NCI-H1105 treated with DMSO at 0.1 percent for 48 hours (cell line): ENCODE measurements at regions not wholly inside any gene's neighbourhood (a gene's known extent, or its start where the extent isn't known, plus 50 kb on each side); places are given as distances from the start of the nearest gene placed in this dataset.

ENCODE experiments used
- DNase-seq: peaks from one replicate; lab custom pipeline; 2025; lab: John Stamatoyannopoulos, UW

DNA sequence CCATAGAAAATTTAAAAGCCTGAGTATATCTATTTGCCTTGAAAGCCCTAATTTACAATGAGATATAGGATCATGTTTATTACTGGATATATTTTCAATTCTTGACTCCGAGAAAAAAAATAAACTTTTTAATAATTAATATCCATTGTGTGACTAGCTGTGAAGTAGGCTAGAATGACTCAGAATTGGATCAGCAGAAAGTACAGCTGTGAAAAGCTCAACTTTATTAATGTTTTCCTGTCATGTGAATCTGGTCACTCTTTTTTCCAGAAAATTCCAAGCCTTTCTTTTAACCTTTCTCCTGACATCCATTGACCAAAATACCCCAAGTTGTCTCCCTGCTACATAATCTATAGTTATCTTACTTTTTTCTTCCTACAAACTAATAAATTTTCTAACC, 171.8 kb upstream of the PACRGL start:
- DNase-seq, result no peak

DNA sequence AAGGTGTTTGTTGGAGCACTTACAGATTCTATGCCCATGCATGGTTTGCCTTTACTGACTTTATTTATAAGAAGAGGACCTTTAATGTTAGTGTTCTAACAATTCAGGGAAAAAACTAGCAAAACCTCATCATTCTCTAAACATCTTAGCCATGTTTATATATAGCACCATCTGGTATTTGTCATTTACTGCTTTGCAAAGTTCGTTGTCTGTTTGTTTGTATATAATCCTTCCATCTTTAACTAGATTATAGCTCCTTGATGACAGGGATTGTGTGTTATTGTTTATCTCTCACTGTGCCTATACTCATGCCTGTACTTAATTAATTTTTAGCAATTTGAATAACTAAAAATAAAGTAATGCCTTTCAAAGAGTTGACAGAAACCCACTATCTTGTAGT, 170.6 kb upstream of the PACRGL start:
- DNase-seq, result no peak

DNA sequence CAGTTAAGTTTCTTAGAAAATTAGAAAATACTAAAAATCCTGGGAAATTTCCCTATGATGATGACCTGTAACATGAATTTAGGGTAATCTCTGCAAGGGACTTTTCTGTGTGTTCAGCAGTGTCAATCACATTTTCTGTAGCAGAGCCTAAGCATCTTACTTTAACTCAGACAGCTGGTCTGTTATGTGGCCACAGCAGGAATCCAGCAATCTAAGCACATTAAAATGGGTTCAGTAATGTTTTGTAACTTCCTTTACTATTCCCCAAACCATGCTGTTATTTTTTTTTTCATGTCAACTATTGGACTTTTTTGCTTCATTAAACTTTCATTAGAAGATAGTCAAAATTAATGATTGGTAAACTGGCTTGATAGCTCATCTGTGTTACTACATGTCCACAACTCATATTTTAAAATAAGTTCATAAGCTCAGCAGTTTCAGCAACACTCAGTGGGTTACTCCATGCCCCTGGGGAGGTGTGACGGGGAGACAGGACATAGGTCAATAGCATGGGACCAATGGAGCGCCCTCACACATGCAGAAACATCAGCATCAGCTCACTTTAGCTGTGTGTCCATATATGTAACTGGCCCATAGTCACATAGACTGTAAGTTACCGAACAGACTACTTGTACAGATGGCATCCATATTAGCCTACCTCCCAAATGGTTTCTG, 168.0 kb upstream of the PACRGL start:
- DNase-seq, result no peak

DNA sequence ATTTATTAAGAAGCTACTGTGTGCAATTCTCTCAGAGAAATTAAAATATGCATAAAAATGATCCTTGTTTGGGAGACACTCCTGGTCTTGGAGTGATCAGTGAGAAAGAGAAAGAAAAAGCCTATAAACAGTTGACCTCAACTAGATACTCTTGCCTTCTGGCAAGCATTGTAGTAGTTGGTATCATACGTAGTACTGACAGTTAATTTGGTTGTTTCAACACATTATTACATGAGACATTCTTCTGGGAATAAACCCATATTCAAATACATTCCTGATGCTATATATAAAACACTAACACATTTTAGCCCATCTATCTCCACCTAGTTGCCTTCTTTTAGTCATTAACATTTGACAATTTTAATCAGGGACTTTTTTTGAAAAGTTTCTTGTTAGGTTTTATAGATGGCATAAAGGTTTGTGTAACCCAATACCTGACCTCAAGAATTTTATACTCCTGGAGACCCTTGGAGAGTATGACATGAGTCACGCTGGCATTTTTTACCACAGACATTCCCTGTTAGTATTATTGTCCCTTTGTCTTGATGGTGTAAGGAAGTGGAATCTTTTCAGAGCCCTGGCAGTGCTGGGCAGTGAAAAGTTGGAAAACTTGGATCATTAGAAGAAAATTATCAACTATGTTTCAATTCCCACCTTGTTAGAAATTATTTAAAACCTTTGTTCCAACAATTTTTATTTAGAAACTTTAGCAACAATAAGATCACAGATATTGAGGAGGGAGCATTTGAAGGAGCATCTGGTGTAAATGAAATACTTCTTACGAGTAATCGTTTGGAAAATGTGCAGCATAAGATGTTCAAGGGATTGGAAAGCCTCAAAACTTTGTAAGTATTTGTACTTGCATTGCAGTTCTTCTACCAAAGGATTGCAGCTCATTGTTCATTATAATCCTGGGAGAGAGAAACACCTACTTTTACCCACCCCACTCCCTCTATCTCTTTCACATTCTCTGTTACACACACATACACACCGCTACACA, 167.1 kb upstream of the PACRGL start:
- no peak for DNase-seq

DNA sequence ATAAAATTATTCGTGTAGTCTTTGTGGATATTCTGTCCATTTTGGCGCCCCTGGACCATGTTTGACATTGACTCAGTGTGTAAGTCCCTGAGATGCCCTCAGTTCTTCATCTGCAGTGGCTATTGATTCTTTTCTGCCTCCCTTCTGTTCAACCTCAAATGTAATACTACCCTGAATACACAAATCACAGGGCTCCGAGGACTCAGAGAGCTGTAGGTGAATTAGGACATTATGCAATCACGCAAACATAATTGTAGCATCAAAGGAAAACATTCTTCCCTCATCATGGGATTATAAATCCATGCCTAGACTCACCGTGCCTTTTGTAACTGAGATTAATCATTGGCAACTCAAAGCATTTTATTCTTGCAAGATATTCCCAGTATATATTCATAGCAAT, 161.4 kb upstream of the PACRGL start:
- no peak for DNase-seq

DNA sequence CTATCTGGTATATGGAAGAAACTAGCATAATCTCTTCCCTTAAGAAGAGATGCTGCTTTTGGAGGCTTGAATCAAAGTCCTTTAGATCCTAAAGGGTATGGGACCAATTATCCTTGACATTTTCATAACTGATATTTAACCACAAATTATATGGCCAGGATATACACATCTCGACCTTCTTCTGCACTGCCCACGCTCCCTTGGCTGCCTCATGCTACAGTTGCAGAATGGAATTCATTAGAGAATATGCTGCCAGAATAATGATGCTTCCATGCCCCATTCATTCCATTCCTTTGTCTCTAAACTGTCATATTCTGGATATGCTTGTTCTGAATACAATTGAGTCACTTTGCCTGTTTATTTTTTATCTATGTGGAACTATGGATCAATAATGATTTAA, 157.1 kb upstream of the PACRGL start:
- DNase-seq, result no peak

DNA sequence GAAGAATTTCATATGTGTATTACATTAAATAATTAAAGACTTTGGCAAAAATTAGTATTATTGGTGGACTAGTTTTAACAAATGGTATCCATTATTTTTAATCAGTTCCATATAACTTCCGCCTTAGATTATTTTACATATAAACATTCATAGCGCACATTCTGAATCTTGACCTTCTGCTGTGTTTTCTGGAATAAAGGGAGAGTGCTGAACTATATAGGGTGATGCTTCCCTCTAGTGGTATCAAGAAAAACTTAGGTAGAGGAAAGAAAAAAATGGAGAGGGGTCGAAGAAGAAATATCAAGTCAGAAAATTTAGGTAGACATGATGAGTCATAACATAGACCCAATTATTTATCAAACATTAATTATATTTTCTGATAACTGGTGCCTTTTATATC, 155.6 kb upstream of the PACRGL start:
- peak; percentile 16 for DNase-seq

DNA sequence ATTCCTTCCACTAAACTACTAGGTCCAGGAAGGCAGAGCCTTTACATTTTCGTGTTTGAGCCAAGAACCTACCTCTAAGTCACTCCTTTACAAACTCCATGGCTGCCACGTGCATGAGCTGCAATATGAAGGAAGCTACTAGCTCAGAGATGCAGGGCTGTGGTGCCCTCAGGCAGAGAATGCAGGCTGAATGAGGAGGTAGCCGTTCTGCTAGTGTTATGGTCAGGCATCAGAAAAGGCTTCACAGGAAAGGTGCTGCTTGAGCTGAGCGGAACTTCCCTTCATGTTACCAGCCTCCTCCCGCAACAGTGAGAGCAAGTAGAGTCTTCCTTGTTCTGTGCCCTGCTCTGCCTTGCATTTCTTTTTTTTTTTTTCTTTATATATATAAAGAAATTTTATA, 148.3 kb upstream of the PACRGL start:
- DNase-seq, result no peak

DNA sequence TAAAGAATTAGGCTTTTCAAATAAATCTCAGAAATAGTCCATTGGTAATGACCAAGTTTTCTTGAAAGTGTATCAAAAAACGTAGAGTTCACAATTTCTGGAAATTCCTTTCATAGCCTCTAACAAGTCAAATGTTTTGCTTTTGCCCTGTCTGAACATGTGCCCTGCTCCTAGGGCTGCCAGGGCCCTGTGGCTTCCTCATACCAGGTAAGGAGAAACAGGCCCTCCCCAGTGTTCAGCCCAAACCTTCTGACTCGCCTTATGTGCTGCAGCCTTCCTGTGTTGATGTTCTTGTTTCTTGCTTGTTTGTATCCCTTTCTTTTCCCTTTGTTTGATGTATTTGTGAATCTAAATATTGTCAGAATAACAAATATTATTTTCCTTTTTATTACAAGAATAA, 146.1 kb upstream of the PACRGL start:
- DNase-seq, result no peak

DNA sequence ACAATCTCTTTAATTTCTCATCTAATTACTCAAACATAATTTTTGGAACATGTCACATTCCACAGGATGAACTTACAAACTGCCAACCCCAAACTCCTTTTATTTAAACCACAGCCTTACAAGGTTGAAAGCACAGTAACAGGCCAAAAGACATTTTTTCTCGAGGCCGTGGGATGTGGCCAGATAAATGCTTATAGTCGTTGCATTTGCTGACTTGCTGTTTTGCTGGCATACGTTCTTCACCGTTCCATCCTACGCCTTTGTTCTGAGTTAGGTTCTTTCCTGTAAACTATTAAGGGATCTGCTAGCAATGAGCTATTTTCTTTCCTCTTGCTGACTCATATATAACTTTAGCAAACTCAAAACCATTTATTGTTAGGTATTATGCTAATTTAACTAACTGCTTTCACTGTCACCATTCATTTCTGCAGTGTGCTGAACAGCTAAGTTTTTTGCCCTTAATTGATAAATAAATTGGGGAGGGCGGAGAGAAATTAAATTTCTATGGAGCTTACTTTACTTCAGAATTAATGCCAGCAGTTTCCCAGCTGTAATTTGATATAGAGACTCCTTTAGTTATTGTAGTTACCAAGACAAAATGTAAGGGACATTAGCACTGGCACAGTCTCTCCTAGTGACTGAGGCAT, 135.1 kb upstream of the PACRGL start:
- no peak for DNase-seq

DNA sequence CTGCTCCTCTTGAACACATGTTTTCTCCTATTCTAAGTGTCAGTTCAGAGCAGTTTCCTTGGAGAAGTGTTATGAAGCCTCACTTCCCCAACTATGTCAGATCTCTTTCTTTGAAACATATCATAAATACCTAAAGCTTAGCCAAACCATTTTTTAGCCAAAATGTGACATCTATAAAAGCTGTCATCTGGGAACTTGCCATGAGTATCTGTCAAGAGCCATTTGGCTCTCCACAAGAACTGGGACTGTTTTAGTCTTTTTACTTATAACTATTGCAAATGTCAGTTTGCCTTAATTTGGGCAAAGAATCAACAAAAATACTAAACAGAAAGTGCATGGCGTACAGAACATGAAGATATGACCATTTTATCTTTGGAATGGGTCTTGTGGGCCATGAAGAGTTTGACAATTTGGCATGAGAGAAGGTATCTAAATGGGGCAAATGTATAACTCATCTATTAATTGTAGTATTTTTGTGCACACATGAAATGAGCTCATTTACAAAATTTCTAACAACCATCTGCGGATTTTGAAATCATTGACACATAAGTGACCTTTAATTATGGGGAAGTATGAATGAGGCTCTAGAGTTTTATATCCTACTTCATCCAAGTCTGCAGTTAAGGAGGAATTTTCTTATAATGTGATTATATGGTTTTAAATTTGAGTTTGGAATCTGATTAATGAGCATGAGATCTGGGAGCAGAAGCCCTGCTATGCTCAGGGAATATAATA, 129.1 kb upstream of the PACRGL start:
- DNase-seq, result no peak

DNA sequence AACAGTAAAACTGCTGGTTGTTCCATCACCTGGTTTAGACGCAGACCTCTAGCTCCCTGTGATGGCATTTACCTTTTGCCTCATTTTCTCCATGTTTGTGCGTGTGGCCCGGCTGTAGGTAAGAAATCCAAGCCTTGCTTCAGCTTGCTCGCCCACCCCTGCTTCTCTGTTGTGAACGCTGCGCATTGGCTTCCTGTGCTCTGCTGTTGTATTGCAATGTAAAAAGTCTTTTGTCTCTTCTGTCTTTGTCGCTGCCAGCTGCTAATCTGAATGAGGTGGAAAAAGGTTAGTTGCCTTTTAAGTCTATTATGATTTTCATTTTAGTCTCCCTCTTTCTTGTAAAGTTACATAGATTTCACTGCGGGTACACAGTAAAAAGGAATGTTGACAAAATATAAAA, 127.3 kb upstream of the PACRGL start:
- no peak for DNase-seq

DNA sequence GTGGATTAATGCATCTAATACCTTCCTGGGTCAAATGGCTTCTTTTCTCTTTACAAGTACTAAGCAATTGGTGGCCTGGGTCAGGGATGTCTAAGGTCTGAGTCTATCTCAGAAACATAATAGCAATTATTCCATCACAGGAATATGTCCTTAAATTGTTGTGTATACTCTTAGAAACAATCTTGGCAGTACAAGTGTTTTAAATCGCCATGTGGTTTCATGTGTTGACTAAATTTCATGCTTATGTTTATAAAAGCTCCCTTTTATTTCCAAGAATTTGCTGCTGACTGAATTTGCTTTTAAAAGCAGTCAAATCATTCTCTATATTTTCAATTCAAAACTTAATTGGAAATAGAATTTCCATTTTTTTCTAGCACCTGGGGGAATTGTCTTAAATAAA, 125.3 kb upstream of the PACRGL start:
- DNase-seq, result no peak

DNA sequence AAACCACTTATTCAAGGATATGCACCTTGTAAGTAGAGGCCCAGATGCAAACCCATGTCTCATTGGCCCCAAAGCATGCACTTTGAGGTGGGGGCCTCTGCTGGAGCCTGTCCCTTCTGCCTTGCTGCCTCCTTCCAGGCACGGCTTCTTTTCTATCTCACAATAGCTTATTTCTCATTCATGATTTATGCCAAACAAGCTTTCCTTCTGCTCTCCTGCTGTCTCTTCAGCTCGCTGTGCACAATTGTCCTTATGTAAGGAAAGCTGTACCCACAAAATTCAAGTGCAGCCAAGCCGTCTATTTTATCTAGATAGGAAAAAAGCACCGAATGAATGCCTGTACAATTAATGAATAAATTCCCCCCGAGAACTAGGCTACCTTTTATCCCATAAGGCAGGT, 124.8 kb upstream of the PACRGL start:
- DNase-seq, result no peak

DNA sequence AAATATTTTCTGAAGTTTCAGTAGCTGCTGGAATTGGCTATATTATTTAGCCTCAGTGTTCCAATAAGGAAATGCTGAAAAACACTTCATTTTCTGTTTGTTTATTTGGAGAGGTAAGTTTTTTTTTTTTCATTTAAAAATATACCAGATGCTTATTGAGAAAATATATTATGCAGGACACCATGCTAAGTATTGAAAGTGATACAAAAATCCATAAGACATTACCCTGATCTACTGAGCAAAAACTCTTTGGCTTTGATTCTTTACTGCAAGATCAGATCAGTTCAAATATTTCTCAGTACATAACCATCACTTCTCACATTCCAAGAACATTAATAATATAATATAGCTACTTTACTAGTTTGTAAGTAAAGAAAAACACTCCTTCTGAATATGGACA, 123.4 kb upstream of the PACRGL start:
- no peak for DNase-seq

DNA sequence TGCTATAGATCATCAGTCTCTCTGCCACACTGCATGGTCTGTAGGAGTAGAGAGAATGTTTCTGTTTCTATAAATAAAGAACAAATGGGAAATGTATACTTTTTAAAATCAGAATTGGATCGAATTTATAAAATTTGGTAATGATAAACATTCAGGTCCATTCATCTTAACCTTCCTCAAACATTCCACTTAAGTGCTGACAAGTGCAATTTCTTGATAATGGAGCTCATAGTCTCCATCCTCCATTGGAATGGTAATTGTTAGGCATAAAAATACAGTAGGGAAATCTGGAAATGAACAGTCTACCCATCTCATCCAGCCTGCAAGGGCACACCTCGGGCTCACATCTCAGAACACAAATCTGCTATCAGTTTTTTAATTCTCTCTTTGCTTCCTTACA, 122.6 kb upstream of the PACRGL start:
- DNase-seq, result no peak

DNA sequence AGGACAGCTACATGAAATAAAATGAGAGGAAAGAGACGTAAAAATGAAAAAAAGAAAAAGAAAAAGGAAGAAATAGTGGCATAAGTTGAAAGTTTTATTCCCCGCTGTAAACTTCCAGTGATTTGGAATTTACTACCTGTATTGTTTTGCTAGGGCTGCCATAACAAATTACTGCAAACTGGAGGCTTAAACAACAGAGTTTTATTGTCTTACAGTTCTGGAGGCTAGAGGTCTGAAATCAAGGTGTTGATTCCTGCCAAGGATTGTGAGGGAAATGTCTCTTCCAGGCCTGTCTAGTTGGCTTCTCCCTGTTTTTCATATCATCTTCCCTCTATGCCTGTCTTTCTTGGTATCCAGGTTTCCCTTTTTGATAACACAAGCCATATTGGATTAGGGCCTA, 119.4 kb upstream of the PACRGL start:
- DNase-seq, result no peak

DNA sequence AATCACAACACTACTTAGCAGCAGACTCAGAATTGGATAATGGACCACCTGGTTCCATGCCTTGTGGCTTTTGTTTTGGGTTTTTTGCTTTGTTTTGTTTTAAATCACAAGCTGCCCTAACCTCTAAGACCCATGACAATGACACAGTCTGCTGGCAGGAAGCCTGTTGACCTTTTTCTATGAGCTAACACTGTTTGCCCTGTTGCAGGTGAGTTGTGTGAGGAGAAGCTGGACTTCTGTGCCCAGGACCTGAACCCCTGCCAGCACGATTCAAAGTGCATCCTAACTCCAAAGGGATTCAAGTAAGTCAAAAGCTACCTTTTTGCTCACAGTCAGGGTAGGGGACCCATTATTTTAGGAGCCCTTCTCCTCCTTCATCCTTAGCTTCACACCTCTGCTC, 110.8 kb upstream of the PACRGL start:
- no peak for DNase-seq

DNA sequence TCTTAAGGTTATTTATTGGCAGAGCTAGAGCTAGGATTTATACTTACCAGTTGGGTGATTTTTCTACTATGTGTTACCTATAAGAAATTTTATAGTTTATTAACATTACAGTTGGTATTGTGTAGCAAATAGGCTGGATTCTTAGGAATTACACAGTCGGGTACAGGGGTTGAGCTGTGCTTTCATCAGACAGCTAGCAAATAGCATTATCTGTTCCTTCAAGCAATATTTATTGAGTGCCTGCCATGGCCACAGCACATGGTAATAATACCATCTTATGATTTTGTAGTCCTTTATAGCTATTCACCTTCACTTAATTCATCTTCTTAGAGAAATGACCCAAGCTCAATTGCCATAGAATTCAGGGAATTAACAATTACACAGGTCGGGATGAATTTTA, 109.4 kb upstream of the PACRGL start:
- no peak for DNase-seq

DNA sequence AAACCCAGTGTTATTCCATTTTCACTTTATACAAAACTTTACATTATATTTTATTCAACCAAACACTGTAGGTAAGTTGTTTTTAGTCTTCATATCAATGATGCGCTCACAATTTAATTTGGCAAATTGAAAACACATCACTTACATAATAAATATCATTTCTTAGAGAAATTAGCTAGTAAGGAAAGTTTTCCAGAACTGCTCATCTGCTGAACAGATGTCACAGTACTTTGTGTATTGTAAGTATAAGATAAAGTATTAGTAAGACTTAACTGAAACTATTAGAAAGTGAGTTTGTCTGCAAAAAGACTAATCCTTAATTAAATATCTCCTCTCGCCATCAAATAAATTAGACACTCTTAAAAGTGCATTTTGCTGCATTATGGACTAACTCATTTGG, 108.7 kb upstream of the PACRGL start:
- DNase-seq, result no peak

DNA sequence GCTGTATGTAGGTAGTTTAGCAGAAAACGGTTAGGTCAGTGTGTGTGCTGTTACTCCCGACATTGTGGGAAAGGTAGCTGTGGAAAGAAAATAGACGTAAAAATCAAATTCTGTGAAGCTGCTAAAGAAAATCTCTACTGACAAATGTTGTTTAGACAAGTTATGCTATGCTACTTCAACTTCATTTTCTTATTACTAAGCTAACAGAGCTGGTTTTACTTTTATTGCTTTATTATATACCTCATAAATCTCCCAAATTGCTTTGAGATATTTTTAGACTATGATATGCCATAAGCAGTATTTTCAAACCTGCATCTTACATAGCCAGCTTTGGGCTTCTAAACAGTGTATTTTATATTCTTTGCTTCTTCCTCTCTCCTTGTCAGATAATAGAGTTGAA, 108.2 kb upstream of the PACRGL start:
- DNase-seq, result no peak

DNA sequence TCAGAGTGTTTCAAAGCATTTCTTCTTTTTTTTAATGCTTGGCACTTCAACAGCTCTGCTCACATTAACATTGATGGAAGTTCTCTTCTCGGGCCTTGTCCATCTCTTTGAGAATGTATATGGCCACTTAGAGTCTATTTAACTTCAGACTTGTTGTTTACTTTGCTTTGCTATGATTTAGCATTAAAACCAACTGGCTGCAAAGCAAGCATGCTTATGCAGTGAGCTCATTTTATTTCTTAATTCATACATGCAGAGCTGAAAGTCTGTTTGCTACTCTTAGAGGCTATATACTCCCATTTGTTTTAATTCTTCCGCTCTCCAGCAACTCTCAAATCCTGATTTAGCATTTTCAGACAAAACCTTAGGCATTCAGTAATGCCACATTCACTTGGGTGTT, 107.6 kb upstream of the PACRGL start:
- no peak for DNase-seq
